VCaP (cell line): ENCODE measurements at regions not wholly inside any gene's neighbourhood (a gene's known extent, or its start where the extent isn't known, plus 50 kb on each side); places are given as distances from the start of the nearest gene placed in this dataset.

Experiments used
- H3K27ac ChIP-seq: fragments of 450-650 bp; 2 replicates; pipeline ENCODE4 v1.5.1; 2017
- CTCF ChIP-seq: fragments of 450-650 bp; conservative IDR thresholded peaks from 2 replicates; pipeline ENCODE4 v1.5.1; 2017; ENCODE audit warnings: mild to moderate bottlenecking, moderate library complexity

GRCh38 chr6:759729-760128 lies 66.8 kb upstream of the EXOC2 start:
- H3K27ac ChIP-seq = no peak overlapping the region
- no peak for TF ChIP-seq CTCF

- H3K27ac ChIP-seq = no peak overlapping the region
- TF ChIP-seq CTCF = no peak
Measured at GRCh38 chr6:756224-756623, 63.3 kb upstream of the EXOC2 start.

DNA sequence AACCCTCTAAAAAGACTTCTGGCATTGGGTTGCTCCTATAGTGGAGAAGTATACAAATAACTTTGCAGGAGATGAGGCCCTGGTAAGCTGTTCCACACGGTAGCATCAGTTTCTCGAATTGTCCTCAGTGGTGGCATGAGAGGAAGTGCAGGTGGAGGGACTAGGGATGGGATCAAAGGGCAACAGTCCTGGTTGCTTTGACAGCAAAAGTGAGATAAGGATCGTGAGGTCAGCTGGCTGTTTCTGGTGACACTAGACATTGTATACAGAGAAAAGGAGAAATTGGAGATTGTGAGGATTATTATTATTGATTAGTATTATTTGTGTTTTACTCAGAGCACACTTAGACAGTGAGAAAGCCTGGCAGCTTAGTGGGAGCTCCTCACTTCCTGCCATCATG lies 61.3 kb upstream of the EXOC2 start:
- no peak overlapping the region for H3K27ac ChIP-seq
- no peak for TF ChIP-seq CTCF

DNA sequence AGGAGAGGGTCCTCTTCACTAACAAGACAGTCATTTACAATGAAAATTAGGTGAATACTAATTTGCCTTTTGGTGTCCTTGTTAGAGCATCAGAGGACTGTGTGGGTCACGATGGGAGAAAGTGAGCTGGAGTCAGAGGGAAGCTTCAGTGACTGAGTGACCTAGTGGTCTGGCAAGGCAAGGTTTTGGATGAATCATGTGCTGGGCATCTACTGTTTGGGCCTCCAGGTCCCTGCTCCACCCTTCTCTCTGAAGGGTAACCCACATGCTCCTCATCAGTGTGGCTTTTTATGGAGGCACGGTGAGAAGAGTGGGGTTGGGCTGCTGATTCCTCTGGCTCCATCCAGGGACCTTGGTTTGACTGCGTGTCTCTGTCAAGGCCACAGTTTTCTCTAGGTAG lies 60.5 kb upstream of the EXOC2 start:
- TF ChIP-seq CTCF = no peak
- no peak overlapping the region for H3K27ac ChIP-seq

GRCh38 chr6:752438-752837 lies 59.5 kb upstream of the EXOC2 start:
- no peak overlapping the region for H3K27ac ChIP-seq
- TF ChIP-seq CTCF = no peak

DNA sequence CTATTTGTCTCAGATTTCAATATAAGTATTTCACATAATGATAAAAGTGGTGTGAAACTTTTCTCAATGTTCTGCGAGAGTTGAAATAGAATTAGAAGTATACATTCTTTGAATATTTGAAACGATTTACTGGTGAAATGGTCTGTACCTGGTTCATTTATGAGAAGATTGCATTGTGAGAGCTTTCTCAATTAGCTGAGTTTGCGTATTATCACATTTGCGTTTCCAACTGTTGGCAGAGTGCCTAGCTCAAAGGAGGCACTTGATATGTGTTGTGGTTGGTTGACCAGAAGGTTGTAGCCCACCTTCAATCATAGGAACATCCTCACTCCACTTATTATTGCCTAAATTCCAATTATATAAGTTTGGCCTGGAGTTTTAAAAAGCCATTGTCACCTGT lies 58.8 kb upstream of the EXOC2 start:
- no peak for TF ChIP-seq CTCF

DNA sequence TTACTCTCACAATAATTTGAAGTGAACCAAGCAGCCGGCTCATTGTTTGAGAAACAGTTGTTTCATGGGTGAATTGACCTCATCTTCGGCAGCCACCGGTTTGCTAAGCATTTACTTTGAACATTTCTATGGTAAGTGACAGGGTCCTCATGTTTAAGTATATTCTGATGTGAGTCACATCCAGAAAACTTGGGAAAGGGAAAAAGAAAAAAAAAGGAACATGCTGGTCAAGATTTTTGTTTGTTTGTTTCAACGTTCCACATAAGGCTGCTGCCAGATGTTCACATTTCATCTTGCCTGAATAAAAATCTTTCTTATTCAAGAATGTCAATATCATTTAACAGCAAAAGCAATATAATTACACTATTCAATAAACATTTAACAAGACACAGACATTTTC lies 55.0 kb upstream of the EXOC2 start:
- no peak overlapping the region for H3K27ac ChIP-seq
- TF ChIP-seq CTCF = no peak

More for the DNA sequence above, 58.8 kb upstream of the EXOC2 start:
- no peak overlapping the region for H3K27ac ChIP-seq

DNA sequence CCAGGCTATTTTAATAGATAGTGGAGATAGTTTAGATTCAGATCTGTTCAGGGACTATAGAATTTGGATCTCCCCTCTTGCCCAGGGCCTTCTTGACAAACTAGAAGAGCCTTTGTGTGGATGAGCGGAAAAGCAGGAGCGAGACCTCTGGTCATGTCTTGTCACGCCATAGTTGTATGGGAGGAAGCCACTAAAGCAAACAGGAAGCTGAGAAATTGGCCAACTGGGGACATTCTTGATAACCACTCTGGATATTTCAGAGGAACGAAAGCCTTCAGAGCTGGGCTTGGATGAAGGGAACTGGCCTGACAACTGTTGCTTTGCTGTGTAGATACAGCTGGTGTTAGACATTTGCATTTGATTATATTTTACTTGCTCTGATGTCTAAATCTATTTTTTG lies 54.1 kb upstream of the EXOC2 start:
- H3K27ac ChIP-seq = no peak overlapping the region
- TF ChIP-seq CTCF = no peak
